Epithelial cell of proximal tubule (primary cell): ENCODE measurements at regions not wholly inside any gene's neighbourhood (a gene's known extent, or its start where the extent isn't known, plus 50 kb on each side); places are given as distances from the start of the nearest gene placed in this dataset.
"Not testable (repeated sequence)": the region's sequence is repeated elsewhere in the genome, so short reads cannot be mapped to it uniquely, and the experiment has no call there.

Experiments
- DNase-seq: peaks from one replicate; pipeline ENCODE4 v3.0.0-alpha.2; 2011; ENCODE audit warnings: low read depth
- H3K4me3 ChIP-seq: 2 replicates; pipeline ENCODE4 v1.5.1; 2011; ENCODE audit warnings: low read depth, mild to moderate bottlenecking, low read length
- CTCF ChIP-seq: conservative IDR thresholded peaks from 2 replicates; pipeline ENCODE4 v1.5.1; 2012; ENCODE audit warnings: low read depth, mild to moderate bottlenecking, low read length

DNA sequence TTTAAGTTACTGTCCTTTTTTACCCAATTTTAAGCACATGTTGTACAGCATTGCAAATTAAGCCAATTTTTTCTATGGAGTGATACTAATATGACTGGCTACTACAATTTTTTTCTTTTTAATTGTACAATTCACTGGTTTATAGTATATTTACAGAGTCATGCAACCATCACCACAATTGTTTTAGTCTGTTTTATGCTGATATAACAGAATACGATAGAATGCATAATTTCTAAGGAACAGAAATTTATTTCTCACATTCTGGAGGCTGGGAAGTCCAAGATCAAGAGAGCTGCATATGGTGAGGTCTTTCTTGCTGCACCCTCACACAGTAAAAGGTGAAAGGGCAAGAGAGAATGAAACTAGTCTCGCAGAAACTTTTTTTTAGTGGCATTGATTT, 125.3 kb downstream of the GLUD2 start:
- DNase-seq, result no peak
- no peak overlapping the region for H3K4me3 ChIP-seq
- TF ChIP-seq CTCF, result no peak

DNA sequence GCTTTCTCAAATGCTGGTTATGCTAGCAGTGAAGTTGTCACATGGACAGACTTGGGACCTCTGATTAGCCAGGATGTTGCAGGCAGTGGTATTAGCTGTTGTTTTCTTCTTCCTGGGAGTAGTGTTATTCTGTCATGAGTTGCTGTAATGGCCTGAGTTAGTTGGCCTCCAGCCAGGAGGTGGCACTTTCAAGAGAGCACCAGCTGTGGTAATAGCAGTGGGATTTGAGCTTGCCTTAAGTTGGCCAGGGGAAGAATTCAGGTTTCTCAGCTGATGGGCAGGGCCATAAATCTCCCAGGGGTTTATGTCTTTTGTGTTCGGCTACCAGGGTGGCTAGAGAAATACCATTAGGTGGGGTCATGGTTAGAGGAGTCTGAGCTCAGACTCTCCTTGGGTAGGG, 132.6 kb downstream of the GLUD2 start:
- no peak for DNase-seq
- no peak for TF ChIP-seq CTCF
- no peak overlapping the region for H3K4me3 ChIP-seq

DNA sequence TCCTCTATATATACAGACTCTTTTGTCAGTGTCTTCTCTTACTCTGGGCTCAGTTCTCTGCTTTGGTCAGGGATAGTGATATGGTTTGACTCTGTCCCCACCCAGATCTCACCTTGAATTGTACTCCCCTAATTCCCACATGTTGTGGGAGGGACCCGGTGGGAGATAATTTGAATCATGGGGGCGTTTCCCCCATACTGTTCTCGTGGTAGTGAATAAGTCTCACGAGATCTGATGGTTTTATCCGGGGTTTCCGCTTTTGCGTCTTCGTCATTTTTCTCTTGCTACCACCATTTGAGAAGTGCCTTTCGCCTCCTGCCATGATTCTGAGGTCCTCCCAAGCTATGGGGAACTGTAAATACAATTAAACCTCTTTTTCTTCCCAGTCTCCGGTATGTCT, 144.4 kb downstream of the GLUD2 start:
- H3K4me3 ChIP-seq, result no peak overlapping the region
- no peak for DNase-seq
- TF ChIP-seq CTCF, result no peak

GRCh38 chrX:121195719-121196118, 148.3 kb downstream of the GLUD2 start:
- no peak overlapping the region for H3K4me3 ChIP-seq
- TF ChIP-seq CTCF, result no peak
- DNase-seq, result no peak

- not testable (repeated sequence) for H3K4me3 ChIP-seq, DNase-seq
Measured at GRCh38 chrX:121196872-121197444, 149.5 kb downstream of the GLUD2 start.

- no peak for DNase-seq
- TF ChIP-seq CTCF, result no peak
Measured at GRCh38 chrX:121208563-121208962, 161.2 kb downstream of the GLUD2 start.

GRCh38 chrX:121216641-121217374, 169.4 kb downstream of the GLUD2 start:
- H3K4me3 ChIP-seq, result no peak overlapping the region
- TF ChIP-seq CTCF, result no peak
- DNase-seq, result no peak

More at GRCh38 chrX:121208563-121208962, 161.2 kb downstream of the GLUD2 start:
- H3K4me3 ChIP-seq, result no peak overlapping the region
